Vagina (tissue), 2 donors: ENCODE measurements at regions not wholly inside any gene's neighbourhood (a gene's known extent, or its start where the extent isn't known, plus 50 kb on each side); places are given as distances from the start of the nearest gene placed in this dataset.

Source experiments
- CTCF ChIP-seq, 3 experiments: fragments of 450-650 bp in 2 of 3; fragments of 200-600 bp in 1 of 3; sonication (generic) in 1 of 3; IDR thresholded peaks; one replicate each; pipeline ENCODE4 v1.5.1; 2017 to 2019; ENCODE audit warnings: antibody characterized with exemption in 3 of 3, mild to moderate bottlenecking in 2 of 3, moderate library complexity in 2 of 3
- POLR2AphosphoS5 ChIP-seq, 2 donors: sonication (generic); formaldehyde crosslinking; IDR thresholded peaks; one replicate each; pipeline ENCODE4 v1.9.0; 2017; ENCODE audit warnings: antibody characterized with exemption in 2 of 2, mild to moderate bottlenecking in 2 of 2, low read depth in 1 of 2; ENCODE audit not compliant: insufficient read depth in 1 of 2

- TF ChIP-seq CTCF (IDR thresholded peaks at IDR 0.05) (no peak), POLR2AphosphoS5 (IDR thresholded peaks at IDR 0.05; ENCODE audit: insufficient read depth in 1 of 2, low read depth in 1 of 2) (no peak)
These were observed 257.3 kb upstream of the FOXQ1 start for GRCh38 chr6:1054653-1055014.
